ENCODE measurements at regions not wholly inside any gene's neighbourhood (a gene's known extent, or its start where the extent isn't known, plus 50 kb on each side); places are given as distances from the start of the nearest gene placed in this dataset.

DNA sequence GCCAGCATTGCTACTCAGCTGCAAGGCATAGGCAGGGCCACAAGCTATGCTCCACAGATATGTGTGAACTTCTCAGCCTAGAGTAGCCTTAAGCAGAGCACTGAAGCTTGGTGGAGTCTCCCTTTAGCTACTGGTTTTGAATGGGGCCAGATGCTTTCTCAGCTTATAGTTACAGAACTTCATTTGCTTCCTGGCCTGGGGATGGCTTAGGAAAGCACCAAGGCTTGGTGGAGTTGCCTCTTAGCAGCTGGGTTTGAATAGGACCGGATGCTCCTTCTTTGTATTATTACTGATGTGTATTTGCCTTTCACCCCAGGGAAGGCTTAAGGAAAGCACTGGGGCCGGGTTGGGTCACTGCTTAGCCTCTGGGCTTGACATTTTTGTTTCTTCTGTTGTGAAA, 497.8 kb upstream of the SEMA6A start:
- DNase-seq (ENCODE audit: low read depth in 3 of 3, low spot score in 2 of 3), result no peak

DNA sequence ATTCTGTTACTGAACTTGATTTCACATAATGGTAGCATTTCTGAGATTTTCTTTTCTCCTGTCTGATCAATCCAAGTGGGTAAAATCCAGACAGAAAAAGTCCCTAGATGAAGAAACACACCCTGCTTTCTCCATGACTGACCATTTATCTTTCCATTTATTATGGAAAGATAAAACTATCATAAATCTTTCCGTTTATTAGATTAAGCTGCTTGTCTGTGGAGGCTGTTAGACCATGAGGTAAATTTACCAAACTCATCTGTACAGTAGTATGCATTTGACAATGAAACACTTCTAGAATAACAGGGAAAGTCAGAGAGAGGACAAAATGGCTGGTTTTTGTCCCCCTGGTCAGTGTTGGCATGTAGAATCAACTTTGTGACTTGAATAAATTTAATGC, 491.2 kb upstream of the SEMA6A start:
- DNase-seq (ENCODE audit: low read depth in 3 of 3, low spot score in 2 of 3), result no peak

DNA sequence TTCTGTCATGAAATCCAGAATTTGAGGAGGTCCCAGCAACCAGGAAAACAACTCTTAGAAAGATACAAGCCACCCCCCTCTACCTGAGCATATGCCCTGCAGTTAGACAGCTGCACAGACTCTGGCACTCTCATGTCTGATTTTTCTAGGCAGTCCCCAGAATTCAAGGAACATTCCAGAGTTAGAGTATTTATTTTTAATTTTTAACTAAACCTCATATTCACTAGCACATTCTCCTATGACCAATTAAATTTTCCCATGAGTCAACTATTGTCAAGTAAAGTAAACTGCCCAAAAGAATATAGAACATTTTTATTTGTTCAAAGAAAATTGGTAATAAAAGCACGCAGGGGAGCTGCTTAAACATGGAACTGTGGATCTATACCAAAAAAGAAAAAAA, 490.5 kb upstream of the SEMA6A start:
- no peak for DNase-seq (ENCODE audit: low read depth in 3 of 3, low spot score in 2 of 3)

DNA sequence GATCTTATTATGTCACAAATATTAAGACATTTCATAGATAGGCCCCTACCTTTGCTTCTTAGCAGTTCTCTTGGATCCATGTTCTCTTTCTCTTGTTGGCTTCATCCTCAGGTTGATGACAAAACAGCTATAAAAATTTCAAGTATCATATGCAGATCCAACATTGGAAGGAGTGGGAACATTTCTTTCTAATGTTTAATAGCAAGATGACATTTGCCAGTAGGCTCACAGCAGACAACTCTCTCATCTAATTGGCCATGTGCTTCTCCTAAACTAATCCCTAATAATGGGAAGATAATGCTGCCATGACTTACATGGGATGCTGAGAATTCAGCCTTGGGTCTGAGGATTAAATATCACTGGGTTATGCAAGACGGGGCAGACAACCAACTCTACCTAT, 485.5 kb upstream of the SEMA6A start:
- no peak for DNase-seq (ENCODE audit: low read depth in 3 of 3, low spot score in 2 of 3)

DNA sequence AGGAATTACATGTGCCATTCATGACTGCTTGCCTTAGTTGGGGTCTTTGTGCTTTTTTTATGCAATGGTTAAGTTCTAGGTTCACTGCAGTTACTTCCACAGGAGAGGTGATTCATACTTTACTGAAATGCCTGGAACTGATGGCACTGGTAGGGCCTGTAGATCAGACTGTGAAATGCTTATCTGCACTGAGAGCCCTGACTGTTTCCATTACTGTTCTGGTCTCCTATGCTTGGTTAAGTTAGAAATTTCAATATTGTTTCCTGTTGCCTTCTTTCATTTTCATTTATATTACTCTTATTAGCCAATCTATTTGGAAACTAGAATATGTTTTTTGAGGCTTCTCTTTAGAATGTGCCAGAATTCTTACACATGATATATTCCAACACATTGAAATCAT, 484.1 kb upstream of the SEMA6A start:
- DNase-seq (ENCODE audit: low read depth in 3 of 3, low spot score in 2 of 3), result no peak

DNA sequence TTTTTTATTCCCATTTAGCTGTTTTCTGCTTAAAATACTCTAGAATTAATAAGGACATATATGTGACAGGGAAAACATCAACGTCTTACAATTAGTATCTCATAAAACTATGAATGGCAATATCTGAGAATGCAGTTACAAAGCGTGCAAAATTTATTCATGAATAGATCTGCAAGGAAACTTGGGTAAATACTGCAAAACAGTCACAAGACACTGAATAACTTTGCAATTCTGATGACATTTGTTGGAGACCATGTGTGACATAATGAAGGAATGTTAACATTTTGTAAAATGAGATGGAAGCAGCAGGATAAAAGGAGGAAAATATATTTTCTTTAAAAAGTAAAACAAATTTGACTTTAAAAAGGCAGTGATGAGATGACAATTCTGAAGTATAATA, 480.9 kb upstream of the SEMA6A start:
- no peak for DNase-seq (ENCODE audit: low read depth in 3 of 3, low spot score in 2 of 3)

DNA sequence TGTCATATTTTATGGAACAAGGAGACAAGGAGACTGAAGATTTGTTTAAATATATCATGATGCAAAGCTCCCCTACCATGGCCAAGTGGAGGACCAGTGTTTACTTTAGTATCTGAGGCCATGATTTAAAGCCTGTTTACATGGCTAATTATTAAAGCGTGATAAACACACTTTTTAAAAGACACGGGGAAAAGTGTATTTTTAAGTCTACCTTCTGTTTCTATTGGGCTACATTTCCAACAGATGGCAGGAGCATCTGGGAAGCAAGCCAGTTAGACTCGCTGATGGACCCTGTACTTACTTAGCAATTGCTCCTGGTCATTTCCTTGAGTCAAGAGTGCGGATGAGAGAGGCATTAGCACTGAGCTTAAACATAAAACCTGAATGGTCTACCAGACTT, 480.3 kb upstream of the SEMA6A start:
- DNase-seq (ENCODE audit: low read depth in 3 of 3, low spot score in 2 of 3), result peak in 2 of 3 donors; percentile 31 to 45

DNA sequence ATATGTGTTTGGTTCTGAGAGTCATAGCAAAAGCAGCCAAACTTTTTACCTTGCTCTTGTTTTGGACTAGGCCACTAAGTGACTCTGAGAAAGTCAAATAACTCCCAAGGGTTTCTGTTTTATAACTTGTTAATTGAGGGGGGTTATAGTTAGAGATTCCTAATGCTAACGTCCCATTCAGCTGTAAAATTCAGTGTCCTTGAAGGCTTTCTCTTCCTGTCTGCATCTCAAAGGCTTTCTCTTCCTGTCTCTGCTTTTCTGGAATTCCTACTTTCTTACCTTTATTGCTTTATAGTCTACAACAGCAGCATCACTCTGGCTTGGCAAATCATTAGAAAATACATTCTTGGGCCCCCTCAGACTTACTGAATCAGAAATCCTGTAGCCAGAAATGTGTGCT, 479.5 kb upstream of the SEMA6A start:
- DNase-seq (ENCODE audit: low read depth in 3 of 3, low spot score in 2 of 3), result no peak

DNA sequence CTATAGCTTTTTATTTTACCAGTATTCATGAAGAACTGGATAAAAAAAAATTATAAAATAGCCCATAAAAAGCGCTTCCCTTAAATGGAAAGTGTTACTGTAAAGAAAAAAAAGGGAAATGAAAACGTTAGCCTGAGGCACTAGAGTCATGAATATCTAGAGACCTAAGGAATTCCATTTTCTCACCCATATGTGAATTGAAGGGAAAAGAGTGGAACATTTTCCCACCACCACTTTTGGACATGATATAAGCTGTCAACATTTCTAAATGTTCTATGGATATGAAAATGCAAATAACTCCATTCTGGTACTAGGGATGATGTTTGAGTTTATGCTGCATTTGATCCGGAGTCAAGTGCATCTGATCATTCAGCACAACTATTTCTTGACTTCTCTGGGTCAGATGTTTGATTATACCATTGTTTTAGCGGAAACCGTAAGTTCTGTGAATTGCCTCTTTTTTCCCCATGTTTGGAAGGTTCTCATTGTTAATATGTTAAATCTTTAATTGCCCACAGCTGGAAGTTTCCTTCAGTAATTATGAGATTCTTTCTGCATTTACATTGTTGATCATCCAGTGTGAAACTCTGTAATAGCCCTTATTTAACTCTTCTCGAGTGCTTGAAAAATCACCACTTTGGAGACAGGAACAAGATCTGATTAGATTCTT, 467.4 kb upstream of the SEMA6A start:
- no peak for DNase-seq (ENCODE audit: low read depth in 3 of 3, low spot score in 2 of 3)

DNA sequence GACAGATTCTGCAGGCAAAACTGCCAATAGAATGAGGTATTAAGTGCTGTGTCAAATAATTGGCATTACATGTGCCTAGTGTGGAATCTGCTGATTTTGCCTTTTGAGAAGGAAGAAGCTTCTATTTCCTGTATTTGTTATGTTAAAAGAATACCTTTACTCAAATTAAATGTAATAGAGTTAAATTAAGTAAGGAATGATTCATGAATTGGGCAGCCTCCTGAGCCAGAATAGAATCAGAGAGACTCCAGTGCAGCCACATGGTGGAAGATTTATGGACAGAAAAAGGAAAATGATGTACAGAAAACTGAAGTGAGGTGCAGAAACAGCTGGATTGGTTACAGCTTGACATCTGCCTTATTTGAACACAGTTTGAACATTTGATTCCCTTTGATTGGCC, 464.4 kb upstream of the SEMA6A start:
- no peak for DNase-seq (ENCODE audit: low read depth in 3 of 3, low spot score in 2 of 3)

DNA sequence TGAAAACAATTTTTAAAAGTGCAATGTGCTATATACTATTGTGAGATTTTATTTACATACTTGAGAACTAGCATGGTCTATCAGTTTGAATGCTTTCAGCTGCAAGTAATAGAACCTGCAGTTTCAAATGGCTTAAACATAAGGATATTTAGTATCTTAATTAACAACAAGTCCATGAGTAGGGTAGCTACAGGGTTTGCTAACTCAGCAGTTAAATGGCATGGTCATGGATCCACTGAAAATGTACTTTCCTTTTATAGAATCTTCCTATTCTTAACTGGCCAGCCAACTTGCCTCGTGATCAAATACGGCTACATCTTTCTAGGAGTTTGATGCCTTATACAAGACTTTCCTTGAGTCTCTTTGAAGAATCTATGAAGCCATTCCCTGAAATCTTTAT, 452.8 kb upstream of the SEMA6A start:
- no peak for DNase-seq (ENCODE audit: low read depth in 3 of 3, low spot score in 2 of 3)

DNA sequence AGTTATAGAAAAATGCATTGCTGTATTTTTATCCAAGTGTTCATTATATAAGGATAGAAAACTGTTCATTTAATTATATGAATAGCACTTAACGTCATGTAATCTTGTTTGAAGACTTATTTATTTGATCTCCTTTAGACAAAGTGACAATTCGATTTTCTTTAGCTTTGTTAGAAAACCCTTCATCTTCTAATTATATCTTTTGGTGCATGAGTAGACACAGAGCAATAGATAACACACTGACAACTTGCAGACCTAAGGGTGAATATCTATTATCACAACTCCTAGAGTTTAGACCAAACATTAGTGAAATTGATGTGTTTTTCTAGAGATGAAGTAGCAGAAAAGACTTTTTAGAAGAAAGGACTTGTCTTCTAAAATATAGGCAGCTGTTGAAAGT, 446.4 kb upstream of the SEMA6A start:
- no peak for DNase-seq (ENCODE audit: low read depth in 3 of 3, low spot score in 2 of 3)

DNA sequence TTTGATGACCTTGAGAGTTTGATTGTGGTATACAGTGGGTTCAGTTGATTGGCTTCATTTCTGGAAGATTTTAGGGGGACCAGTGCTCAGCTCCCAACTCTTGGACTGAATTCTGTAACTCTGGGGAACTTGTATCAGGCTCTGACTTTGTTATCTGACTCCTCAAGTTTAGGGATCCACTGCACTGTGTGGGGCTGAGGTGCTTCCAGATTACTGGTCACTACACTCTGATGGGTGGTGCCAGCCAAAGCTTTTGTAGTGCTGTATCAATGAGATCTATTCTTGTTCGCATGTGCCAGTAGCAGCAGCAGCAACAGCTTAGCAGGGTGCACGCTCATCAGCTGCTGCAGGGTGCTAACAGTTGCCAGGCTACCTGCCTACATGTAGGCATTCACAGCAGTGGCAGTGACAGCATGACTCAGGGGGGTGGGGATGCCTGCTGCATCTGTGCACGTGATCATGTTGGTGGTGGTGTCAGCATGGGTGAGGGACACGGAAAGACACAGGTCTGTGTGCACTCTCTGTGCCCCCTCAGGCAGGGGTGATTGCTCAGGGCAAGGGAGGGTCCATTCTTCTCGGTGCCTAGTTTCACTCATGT, 438.8 kb upstream of the SEMA6A start:
- DNase-seq (ENCODE audit: low read depth in 3 of 3, low spot score in 2 of 3), result no peak

DNA sequence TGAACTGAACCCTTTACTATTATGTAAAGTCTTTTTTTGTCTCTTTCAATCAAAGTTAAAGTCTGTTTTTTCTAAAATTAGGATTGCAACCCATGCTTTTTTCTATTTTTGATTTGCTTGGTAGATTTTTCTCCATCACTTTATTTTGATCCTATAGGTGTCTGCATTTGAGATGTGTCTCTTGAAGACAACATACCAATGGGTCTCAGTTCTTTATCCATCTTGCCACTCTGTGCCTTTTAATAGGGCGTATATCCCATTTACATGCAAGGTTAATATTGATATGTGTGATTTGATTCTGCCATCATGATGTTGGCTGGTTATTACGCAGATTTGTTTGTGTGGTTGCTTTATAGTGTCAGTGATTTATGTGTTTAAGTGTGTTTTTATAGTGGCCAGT, 436.0 kb upstream of the SEMA6A start:
- DNase-seq (ENCODE audit: low read depth in 3 of 3, low spot score in 2 of 3), result no peak

DNA sequence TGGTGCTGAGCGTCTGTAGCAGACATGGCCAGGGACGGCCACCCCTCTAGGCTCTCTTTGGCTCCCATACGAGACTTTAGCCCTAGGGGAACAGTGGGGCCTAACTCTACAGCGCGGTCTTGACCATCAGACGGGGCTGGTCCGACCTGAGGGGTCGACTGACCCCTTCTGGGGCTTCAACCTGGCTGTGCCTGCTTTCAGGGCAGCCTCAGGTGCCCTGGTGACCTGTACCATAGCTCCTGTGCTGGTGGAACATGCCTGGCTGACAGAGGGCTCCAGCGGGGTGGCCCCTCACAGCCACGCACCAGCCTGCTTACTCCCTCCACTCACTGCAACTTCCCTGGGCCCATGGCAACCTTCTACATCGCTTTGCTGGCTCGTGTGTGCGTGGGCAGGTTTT, 423.4 kb upstream of the SEMA6A start:
- DNase-seq (ENCODE audit: low read depth in 3 of 3, low spot score in 2 of 3), result no peak

DNA sequence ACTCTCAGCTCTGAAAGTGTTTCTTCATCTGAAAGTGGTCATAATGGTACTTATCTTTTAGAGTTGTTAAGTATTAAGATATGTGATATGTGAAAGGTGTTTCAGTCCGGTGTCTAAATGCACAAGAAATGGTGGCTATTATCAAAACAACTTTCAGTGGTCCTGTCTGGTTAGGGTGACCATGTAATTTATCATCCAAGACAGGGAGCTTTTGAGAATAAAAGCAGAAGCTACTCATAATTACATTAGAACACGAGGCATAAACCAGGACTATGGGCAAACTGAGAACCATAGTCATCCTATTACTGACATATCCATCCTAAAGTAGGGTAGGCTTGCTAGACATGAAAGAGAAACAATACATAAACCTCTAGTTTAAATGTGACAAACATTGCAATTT, 418.1 kb upstream of the SEMA6A start:
- no peak for DNase-seq (ENCODE audit: low read depth in 3 of 3, low spot score in 2 of 3)

DNA sequence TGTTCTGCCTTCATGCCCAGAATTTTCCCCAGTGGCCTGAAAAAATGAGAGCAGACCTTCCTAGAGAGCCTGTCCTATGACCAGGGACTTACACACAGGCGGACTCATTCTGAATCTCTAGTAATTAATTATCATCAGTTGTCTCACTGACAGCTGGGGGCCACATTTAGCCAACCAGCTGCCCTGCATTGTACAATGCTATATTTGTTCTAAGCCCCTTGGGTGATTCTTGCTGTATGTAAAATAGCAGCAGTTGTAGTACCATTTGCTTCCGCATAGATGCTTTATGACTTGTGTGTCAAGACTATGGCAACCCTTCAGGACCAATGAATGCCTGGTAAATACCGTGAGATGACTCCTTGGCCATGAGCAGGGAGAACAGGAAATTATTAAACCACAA, 415.4 kb upstream of the SEMA6A start:
- no peak for DNase-seq (ENCODE audit: low read depth in 3 of 3, low spot score in 2 of 3)

DNA sequence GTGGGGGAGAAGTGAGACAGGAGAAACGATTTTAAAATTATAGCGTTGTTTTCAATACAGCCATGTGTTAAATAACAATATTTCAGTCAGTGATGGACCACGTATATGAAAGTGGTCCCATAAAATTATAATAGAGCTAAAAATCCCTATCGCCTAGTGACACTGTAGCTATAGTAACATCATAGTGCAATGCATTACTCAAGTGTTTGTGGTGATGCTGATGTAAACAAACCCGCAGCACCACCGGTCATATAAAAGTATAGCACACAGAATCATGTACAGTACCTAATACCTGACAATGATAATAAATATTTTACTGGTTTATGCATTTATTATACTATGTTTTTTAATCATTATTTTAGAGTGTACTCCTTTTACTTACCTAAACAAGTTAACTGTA, 407.4 kb upstream of the SEMA6A start:
- DNase-seq (ENCODE audit: low read depth in 3 of 3, low spot score in 2 of 3), result no peak

DNA sequence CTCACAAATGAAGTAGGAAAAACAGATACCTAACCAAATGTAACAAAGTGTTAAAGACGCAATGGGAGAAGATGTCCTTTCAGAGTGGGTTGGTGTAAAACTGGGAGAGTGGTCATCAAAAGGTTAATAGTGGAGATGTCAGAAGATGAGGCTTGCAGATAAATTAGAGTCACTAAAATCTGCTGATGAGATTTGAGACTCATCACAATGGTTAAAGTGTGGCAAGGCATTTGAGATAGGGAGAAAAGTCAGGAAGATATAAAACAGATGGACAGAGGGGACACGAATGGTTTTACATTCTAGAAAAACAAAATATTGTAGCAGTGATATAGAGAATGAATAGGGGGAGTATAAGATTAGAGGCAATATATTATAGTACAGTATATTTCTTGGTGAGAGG, 406.0 kb upstream of the SEMA6A start:
- no peak for DNase-seq (ENCODE audit: low read depth in 3 of 3, low spot score in 2 of 3)

DNA sequence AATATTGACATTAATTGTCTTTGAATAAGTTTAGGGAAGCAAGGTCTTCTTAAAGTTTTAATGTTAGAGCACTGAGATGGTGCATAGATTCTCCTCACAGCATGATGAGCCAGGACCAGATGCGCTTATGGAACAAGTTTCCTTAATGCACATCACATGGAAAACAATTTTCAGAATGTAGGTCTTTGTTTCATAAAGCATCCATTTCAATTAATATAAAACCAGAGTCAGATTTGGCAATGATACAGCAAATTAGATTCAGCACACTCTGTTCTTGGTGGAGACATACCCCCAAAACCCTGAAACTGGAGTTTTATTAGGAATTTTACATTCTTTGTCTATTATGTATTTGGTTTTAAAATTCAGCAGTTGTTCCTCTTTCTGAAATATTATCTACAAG, 402.1 kb upstream of the SEMA6A start:
- DNase-seq (ENCODE audit: low read depth in 3 of 3, low spot score in 2 of 3), result no peak

DNA sequence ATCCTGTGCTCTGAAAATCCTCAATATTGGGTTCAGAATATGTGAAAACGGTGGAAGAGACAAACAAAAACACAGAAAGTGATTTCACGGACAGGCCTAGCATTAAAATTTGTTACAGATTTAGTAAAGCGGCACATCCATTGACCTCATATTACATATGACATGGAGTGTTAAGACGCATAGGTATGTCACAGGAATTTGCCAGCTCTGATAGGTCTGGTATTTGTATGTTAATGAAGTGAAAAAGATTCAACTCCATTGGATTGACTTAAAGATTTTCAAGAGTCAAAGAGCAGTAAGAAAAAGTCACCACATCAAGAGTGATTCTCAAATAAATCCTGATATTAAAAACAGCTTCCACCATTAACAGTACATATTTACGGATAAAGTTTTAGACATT, 396.5 kb upstream of the SEMA6A start:
- no peak for DNase-seq (ENCODE audit: low read depth in 3 of 3, low spot score in 2 of 3)

DNA sequence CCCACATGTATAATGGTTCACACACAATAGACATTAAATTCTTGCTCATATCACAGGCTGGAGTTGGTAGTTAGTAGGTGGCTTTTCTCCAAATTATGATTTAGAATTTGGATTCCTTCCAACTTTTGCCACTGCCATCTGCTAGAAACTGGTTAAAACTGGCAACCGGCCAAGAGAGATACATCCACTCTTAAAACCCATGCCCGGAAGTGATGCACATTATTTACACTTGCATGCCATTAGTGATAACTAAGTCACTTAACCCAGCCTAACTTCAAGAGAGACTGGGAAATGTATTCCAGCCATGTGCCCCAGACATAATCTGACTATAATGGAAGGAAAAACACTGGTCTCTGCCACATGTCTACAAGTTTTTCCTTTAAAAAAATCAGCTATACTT, 395.7 kb upstream of the SEMA6A start:
- DNase-seq (ENCODE audit: low read depth in 3 of 3, low spot score in 2 of 3), result no peak

DNA sequence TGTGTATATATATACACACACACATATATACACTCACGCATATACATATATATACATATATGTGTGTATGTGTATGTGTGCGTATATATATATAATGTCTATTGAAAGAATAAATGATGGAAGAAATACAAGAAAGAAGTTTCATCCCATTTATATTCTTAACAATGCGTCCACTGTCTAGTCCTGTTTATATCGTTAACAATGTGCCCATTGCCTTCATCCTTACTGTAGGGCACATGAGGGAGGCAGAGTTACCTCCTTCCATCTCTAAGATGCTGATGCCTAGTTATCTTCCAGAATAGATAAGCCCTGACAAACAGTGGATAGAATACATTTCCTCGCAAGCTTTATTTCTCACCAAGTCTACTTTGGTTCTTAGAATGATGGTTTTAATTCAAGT, 389.8 kb upstream of the SEMA6A start:
- no peak for DNase-seq (ENCODE audit: low read depth in 3 of 3, low spot score in 2 of 3)
